WTC11 (cell line): ENCODE measurements at regions not wholly inside any gene's neighbourhood (a gene's known extent, or its start where the extent isn't known, plus 50 kb on each side); places are given as distances from the start of the nearest gene placed in this dataset.

Source experiments
- ATAC-seq: fragments of 200-7000 bp; cut with Tn5 transposase; 2 replicates; pipeline ENCODE4 v1.10.0; 2021; ENCODE audit warnings: mild to moderate bottlenecking, moderate library complexity
- CTCF ChIA-PET: fragments of 300-600 bp; sonication (Branson Sonifier 250); formaldehyde crosslinking; loops from one replicate; lab custom pipeline; 2021; ENCODE audit warnings: antibody characterized with exemption; lab: Charles Lee
- POLR2A ChIA-PET: fragments of 350-600 bp; sonication (Branson Sonifier 250); formaldehyde crosslinking; loops from one replicate; lab custom pipeline; 2021; ENCODE audit warnings: antibody characterized with exemption; lab: Charles Lee
- DNase-seq: peaks from one replicate; pipeline ENCODE4 v3.0.0; 2021; ENCODE audit warnings: low spot score
- H3K27ac Mint-ChIP-seq: 2 replicates; pipeline ENCODE4 v1.8.0; 2021; ENCODE audit warnings: mixed read lengths
- H3K27me3 Mint-ChIP-seq: 2 replicates; pipeline ENCODE4 v1.8.0; 2021; ENCODE audit warnings: low read depth, mild to moderate bottlenecking, moderate library complexity, mixed read lengths
- H3K36me3 Mint-ChIP-seq: 2 replicates; pipeline ENCODE4 v1.8.0; 2021; ENCODE audit warnings: mixed read lengths
- H3K4me1 Mint-ChIP-seq: 2 replicates; pipeline ENCODE4 v1.8.0; 2022; ENCODE audit warnings: mixed read lengths
- H3K4me3 Mint-ChIP-seq: 2 replicates; pipeline ENCODE4 v1.8.0; 2021; ENCODE audit warnings: mild to moderate bottlenecking, moderate library complexity, mixed read lengths
- H3K9me3 Mint-ChIP-seq: 2 replicates; pipeline ENCODE4 v1.8.0; 2021; ENCODE audit warnings: mixed read lengths
- ATF1 ChIP-seq: sonication (generic); formaldehyde crosslinking; IDR thresholded peaks from 2 replicates; pipeline ENCODE4 v1.8.1; 2023; ENCODE audit warnings: mild to moderate bottlenecking, moderate library complexity, missing genetic modification reagents
- ATF3 ChIP-seq: sonication (generic); formaldehyde crosslinking; conservative IDR thresholded peaks from 2 replicates; pipeline ENCODE4 v1.8.1; 2022; ENCODE audit warnings: mild to moderate bottlenecking, missing genetic modification reagents
- CBFB ChIP-seq: sonication (generic); formaldehyde crosslinking; IDR thresholded peaks from 2 replicates; pipeline ENCODE4 v1.8.1; 2022; ENCODE audit warnings: mild to moderate bottlenecking, low read depth, missing genetic modification reagents
- CDX4 ChIP-seq: fragments of 250-450 bp; sonication (Bioruptor Pico); IDR thresholded peaks from 2 replicates; pipeline ENCODE4 v1.9.0; 2021; ENCODE audit warnings: moderate library complexity, mild to moderate bottlenecking, inconsistent platforms, borderline replicate concordance
- CREB1 ChIP-seq: sonication (generic); formaldehyde crosslinking; IDR thresholded peaks from 2 replicates; pipeline ENCODE4 v1.8.0; 2023; ENCODE audit warnings: mild to moderate bottlenecking, missing genetic modification reagents
- CREM ChIP-seq: sonication (generic); formaldehyde crosslinking; IDR thresholded peaks from 2 replicates; pipeline ENCODE4 v1.8.1; 2022; ENCODE audit warnings: mild to moderate bottlenecking, missing genetic modification reagents, moderate library complexity
- ESRRA ChIP-seq: sonication (generic); formaldehyde crosslinking; IDR thresholded peaks from 2 replicates; pipeline ENCODE4 v1.8.1; 2022; ENCODE audit warnings: mild to moderate bottlenecking, missing genetic modification reagents, borderline replicate concordance
- FOXP4 ChIP-seq: sonication (generic); formaldehyde crosslinking; IDR thresholded peaks from 2 replicates; pipeline ENCODE4 v1.8.0; 2022; ENCODE audit warnings: mild to moderate bottlenecking, missing genetic modification reagents
- GABPB1 ChIP-seq: sonication (generic); formaldehyde crosslinking; IDR thresholded peaks from 2 replicates; pipeline ENCODE4 v1.8.1; 2023; ENCODE audit warnings: mild to moderate bottlenecking, missing genetic modification reagents
- GTF2I ChIP-seq: fragments of 250-450 bp; sonication (Bioruptor Pico); conservative IDR thresholded peaks from 2 replicates; pipeline ENCODE4 v1.4.0; 2021; ENCODE audit warnings: mild to moderate bottlenecking
- NFE2L1 ChIP-seq: sonication (generic); formaldehyde crosslinking; IDR thresholded peaks from 2 replicates; pipeline ENCODE4 v1.8.1; 2023; ENCODE audit warnings: missing genetic modification reagents
- NFYB ChIP-seq: sonication (generic); formaldehyde crosslinking; conservative IDR thresholded peaks from 2 replicates; pipeline ENCODE4 v1.8.0; 2022; ENCODE audit warnings: low read depth, missing genetic modification reagents
- NR2C2 ChIP-seq: sonication (generic); formaldehyde crosslinking; IDR thresholded peaks from 2 replicates; pipeline ENCODE4 v1.8.0; 2022; ENCODE audit warnings: mild to moderate bottlenecking, missing genetic modification reagents
- PRDM15 ChIP-seq: sonication (generic); formaldehyde crosslinking; IDR thresholded peaks from 2 replicates; pipeline ENCODE4 v1.8.0; 2022; ENCODE audit warnings: missing genetic modification reagents
- PREB ChIP-seq: sonication (generic); formaldehyde crosslinking; IDR thresholded peaks from 2 replicates; pipeline ENCODE4 v1.8.1; 2022; ENCODE audit warnings: mild to moderate bottlenecking, missing genetic modification reagents, moderate library complexity, borderline replicate concordance
- SMAD4 ChIP-seq: sonication (generic); formaldehyde crosslinking; IDR thresholded peaks from 2 replicates; pipeline ENCODE4 v1.8.0; 2022; ENCODE audit warnings: mild to moderate bottlenecking, missing genetic modification reagents
- STAT6 ChIP-seq: sonication (generic); formaldehyde crosslinking; conservative IDR thresholded peaks from 2 replicates; pipeline ENCODE4 v1.8.1; 2023; ENCODE audit warnings: mild to moderate bottlenecking, low read depth, missing genetic modification reagents, moderate library complexity
- TCF7 ChIP-seq: sonication (generic); formaldehyde crosslinking; IDR thresholded peaks from 2 replicates; pipeline ENCODE4 v1.8.0; 2022; ENCODE audit warnings: mild to moderate bottlenecking, low read depth, missing genetic modification reagents, moderate library complexity
- ZNF263 ChIP-seq: sonication (generic); formaldehyde crosslinking; IDR thresholded peaks from 2 replicates; pipeline ENCODE4 v1.8.1; 2022; ENCODE audit warnings: low read depth, mild to moderate bottlenecking, moderate library complexity, missing genetic modification reagents
- ZNF281 ChIP-seq: sonication (generic); formaldehyde crosslinking; IDR thresholded peaks from 2 replicates; pipeline ENCODE4 v1.8.0; 2023; ENCODE audit warnings: mild to moderate bottlenecking, missing genetic modification reagents

GRCh38 chr14:44291366-44291915 lies 215.6 kb downstream of the FSCB start:
- DNase-seq (no peak), ATAC-seq (no peak)
- Mint-ChIP-seq H3K9me3 (peaks cover 16% of the 10 kb centered on the region), H3K36me3 (peaks cover 5% of the 10 kb centered on the region), H3K4me1 (no peaks in the 10 kb centered on the region), H3K27ac (no peak overlapping the region), H3K4me3 (no peak overlapping the region), H3K27me3 (no peaks in the 10 kb centered on the region)
- ChIA-PET POLR2A (no interaction called here), CTCF (no interaction called here)
- no peak for TF ChIP-seq ZNF263 (CRISPR knock-in tag)
- TF ChIP-seq STAT6 (CRISPR knock-in tag): no peak
- no peak for TF ChIP-seq ZNF281
- no peak for TF ChIP-seq GABPB1
- no peak for TF ChIP-seq CREM (CRISPR knock-in tag)
- TF ChIP-seq ATF1 (CRISPR knock-in tag): no peak
- no peak for TF ChIP-seq CBFB (CRISPR knock-in tag)
- no peak for TF ChIP-seq GTF2I
- no peak for TF ChIP-seq SMAD4 (CRISPR knock-in tag)
- no peak for TF ChIP-seq ESRRA (CRISPR knock-in tag)
- no peak for TF ChIP-seq NR2C2 (CRISPR knock-in tag)

- no peaks in the 10 kb centered on the region for H3K36me3 Mint-ChIP-seq
- ATAC-seq: no peak
- TF ChIP-seq NFE2L1 (no peak), SMAD4 (CRISPR knock-in tag) (no peak)
- ChIA-PET CTCF (no interaction called here), POLR2A (no interaction called here)
- H3K4me1 Mint-ChIP-seq: no peaks in the 10 kb centered on the region
- H3K27ac Mint-ChIP-seq: no peak overlapping the region
- no peak for DNase-seq
- no peaks in the 10 kb centered on the region for H3K9me3 Mint-ChIP-seq
- no peak overlapping the region for H3K4me3 Mint-ChIP-seq
- H3K27me3 Mint-ChIP-seq: no peaks in the 10 kb centered on the region
Measured at GRCh38 chr14:44287858-44288257, 219.2 kb downstream of the FSCB start.

GRCh38 chr14:44286201-44286600 lies 220.9 kb downstream of the FSCB start:
- H3K4me1 Mint-ChIP-seq: no peaks in the 10 kb centered on the region
- H3K4me3 Mint-ChIP-seq: no peak overlapping the region
- no peak for DNase-seq
- POLR2A ChIA-PET: no interaction called here
- H3K36me3 Mint-ChIP-seq: no peaks in the 10 kb centered on the region
- H3K9me3 Mint-ChIP-seq: no peaks in the 10 kb centered on the region
- no peak for ATAC-seq
- H3K27me3 Mint-ChIP-seq: no peaks in the 10 kb centered on the region
- CTCF ChIA-PET: no interaction called here
- H3K27ac Mint-ChIP-seq: no peak overlapping the region
- TF ChIP-seq FOXP4 (CRISPR knock-in tag): no peak
- TF ChIP-seq TCF7 (CRISPR knock-in tag): no peak
- TF ChIP-seq NFYB: no peak
- no peak for TF ChIP-seq CREB1 (CRISPR knock-in tag)
- no peak for TF ChIP-seq ATF3 (CRISPR knock-in tag)
- TF ChIP-seq PRDM15 (CRISPR knock-in tag): no peak
- TF ChIP-seq PREB (CRISPR knock-in tag): no peak
- no peak for TF ChIP-seq CDX4 (CRISPR knock-in tag)
